HG03378 (cell line): ENCODE measurements at regions not wholly inside any gene's neighbourhood (a gene's known extent, or its start where the extent isn't known, plus 50 kb on each side); places are given as distances from the start of the nearest gene placed in this dataset.

Experiments
- ATAC-seq: cut with Tn5 transposase; IDR thresholded peaks from one replicate; pipeline ENCODE4 v1.9.1; 2021; ENCODE audit warnings: mild to moderate bottlenecking, moderate library complexity; ENCODE audit not compliant: unreplicated experiment

DNA sequence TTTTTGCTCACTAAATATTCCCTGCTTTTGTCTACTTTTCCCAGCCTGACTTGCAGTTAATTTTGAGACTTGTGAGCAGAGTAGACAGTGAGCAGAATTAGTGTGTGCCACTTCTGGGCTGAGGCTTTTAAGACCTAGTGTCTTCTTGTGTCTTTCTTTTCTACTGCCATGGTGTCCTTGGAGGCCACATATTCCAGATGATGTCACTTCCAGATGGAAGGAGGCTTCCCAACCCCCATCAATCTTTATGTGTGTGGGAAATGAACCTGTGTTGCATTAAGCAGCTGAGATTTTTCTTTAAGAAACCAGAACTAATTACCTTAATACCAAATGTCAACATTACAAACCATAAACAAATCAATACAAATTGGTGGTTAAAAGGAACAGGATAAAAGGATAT, 774.7 kb upstream of the ROBO1 start:
- no peak for ATAC-seq

GRCh38 chr3:80537680-80538079, 769.9 kb upstream of the ROBO1 start:
- ATAC-seq = no peak

DNA sequence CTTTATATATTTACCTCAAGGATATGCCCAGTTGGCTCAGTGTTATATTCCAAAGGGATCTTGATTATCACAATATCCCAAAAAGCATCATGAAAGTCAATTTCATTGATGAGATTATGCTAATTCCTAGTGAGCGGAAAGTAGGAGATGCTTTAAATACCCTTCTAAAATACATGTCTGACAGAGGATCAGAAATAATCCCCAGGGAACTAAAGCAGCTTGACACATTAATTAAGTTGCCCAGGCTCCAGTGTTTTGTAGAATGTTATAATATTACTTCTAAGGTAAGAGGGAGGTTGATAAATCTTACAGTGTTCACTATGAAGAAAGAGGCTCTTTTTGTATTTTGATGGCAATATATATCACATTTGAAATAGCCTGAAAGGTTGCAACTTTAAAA, 767.5 kb upstream of the ROBO1 start:
- no peak for ATAC-seq

DNA sequence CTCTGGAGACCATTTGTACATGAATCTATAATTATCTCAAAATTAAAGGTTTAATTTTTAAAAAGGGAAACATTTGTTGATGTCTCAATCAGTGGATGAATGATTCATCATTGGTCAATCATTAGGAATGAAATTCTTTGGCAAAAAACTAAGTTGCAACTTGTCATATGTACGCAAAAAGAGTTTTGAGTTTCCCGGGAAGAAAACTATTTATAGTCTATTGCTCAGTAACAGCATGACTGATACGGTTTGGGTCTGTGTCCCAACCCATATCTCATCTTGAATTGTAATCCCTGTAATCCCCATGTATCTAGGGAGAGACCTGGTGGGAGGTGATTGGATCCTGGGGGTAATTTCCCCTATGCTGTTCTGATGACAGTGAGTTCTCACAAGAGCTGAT, 765.8 kb upstream of the ROBO1 start:
- ATAC-seq = no peak

- ATAC-seq = no peak
Measured at GRCh38 chr3:80526153-80526552, 758.4 kb upstream of the ROBO1 start.

GRCh38 chr3:80521081-80521480, 753.3 kb upstream of the ROBO1 start:
- ATAC-seq = no peak

- ATAC-seq = no peak
Measured at GRCh38 chr3:80519436-80519835, 751.6 kb upstream of the ROBO1 start.

GRCh38 chr3:80496452-80496851, 728.7 kb upstream of the ROBO1 start:
- ATAC-seq = no peak

- no peak for ATAC-seq
Measured at GRCh38 chr3:80492162-80492561, 724.4 kb upstream of the ROBO1 start.

DNA sequence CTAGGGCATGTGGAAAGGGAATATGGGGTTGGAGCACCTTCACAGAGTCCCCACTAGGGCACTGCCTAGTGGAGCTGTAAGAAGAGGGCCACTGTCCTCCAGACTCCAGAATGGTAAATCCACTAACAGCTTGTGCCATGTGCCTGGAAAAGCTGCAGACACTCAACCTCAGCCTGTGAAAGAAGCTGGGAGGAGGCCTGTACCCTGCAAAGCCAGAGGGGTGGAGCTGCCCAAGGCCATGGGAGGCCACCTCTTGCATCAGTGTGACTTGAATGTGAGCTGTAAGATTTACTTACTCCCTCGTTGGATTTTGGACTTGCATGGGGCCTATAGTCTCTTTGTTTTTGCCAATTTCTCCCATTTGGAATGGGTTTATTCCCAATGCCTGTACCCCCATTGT, 705.2 kb upstream of the ROBO1 start:
- no peak for ATAC-seq

DNA sequence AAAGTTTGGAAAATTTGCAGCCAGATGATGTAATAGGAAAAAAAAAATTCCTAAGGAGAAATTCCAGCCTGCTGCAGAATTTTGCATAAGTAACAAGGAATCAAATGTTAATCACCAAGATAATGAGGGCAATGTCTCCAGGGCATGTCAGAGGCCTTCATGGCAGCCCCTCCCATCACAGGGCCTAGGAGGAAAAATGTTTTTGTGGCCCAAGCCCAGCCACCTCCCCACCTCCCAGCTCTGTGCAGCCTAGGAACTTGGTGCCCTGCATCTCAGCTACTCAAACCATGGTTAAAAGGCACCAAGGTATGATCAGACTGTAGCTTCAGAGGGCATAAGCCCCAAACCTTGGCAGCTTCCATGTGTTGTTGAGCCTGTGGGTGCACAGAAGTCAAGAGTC, 704.7 kb upstream of the ROBO1 start:
- ATAC-seq = no peak

DNA sequence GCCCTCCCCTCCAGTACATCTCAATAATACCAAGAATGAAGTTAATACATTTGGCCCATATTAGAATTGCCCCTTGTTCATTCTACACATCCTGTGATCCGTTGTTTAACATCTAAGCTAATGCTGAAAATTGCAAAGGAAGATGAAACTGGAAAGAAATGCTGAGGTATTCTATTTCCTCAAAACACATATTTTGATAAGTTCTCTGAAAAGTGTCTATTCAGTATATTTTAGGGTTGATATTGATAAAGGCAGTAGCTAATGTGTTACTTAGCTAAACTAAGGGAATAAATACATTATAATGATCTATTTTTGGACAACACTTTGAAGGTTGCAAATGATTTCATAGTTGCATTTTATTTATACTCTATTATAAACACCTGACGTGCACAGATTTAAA, 702.6 kb upstream of the ROBO1 start:
- no peak for ATAC-seq

- ATAC-seq = no peak
Measured at GRCh38 chr3:80465746-80466145, 697.9 kb upstream of the ROBO1 start.

- no peak for ATAC-seq
Measured at GRCh38 chr3:80451393-80451792, 683.6 kb upstream of the ROBO1 start.

- ATAC-seq = no peak
Measured at GRCh38 chr3:80445641-80446040, 677.8 kb upstream of the ROBO1 start.

- ATAC-seq = no peak
Measured at GRCh38 chr3:80445053-80445452, 677.3 kb upstream of the ROBO1 start.

DNA sequence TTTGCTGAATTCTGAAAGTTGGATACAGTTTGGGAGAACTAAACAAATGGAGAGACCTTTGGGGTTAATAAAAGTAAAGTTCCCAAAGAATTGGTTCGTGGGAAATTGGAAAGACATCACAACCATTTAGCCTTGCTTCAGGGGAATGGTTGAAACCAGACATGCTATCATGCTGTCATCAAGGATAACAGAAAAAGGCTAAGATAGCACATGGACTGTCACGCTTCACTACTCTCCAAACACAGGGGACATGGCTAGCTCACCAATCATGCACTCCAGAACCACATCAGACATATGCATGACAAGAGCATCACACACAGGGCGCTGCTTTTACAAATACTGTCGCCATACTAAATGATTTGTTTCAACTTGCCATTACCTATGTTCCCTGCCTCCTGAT, 671.7 kb upstream of the ROBO1 start:
- no peak for ATAC-seq

DNA sequence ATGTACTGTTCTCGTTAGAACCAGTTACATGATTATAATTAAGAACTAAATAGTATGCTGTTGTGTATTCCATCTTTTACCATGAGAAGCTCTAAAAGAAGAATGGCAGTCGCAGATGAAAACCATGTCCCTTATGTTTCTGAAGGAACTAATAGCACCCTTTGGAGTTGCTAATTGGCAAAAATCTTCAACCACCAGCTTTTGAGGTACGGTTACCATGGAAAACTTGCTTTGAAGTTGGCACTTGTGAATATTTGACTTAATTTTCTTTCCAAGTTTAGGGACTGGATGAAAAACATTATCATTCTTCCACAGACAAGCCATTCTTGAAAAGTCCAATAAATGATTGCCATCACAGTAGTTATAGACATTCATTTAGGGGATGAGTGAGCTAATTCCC, 666.6 kb upstream of the ROBO1 start:
- no peak for ATAC-seq

GRCh38 chr3:80424951-80425350, 657.2 kb upstream of the ROBO1 start:
- ATAC-seq = no peak

DNA sequence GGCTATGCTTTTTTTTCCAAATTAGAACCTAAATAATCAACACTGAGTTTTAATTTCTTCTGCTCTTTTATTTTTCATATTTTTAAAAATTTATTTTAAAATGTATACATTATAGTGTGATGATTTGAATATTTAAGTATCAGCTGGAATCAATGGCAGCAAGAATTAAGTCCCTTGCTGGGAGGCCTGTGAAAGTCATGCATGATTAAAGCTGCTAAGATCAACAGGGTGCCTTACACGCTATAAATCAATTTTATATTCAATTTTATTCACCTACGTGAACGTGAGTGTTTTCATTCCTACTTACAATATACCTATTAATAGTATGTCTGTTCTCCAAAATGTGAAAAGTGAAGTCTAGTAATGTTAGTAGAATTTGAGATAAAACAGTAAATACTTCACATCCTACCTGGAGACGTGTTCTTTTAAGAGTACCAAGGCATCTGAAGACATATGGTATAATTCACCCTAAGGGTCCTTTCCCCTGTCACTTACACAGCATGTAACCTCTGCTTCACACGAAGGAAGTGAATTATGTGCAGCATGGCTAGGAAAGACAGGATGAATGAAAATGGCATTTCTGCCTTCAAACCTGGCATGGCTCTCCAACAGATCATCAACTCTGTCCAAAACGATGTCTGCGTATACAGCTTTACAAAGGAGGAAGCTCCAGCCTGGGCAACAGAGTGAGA, 640.4 kb upstream of the ROBO1 start:
- no peak for ATAC-seq

- ATAC-seq = no peak
Measured at GRCh38 chr3:80405618-80406017, 637.8 kb upstream of the ROBO1 start.

GRCh38 chr3:80395023-80395422, 627.2 kb upstream of the ROBO1 start:
- no peak for ATAC-seq

GRCh38 chr3:80391573-80391972, 623.8 kb upstream of the ROBO1 start:
- ATAC-seq = no peak
